Skin of body (tissue), 1 donor: ENCODE measurements at regions not wholly inside any gene's neighbourhood (a gene's known extent, or its start where the extent isn't known, plus 50 kb on each side); places are given as distances from the start of the nearest gene placed in this dataset.

ENCODE experiments used
- DNase-seq: peaks from one replicate; lab custom pipeline; 2025; lab: John Stamatoyannopoulos, UW

DNA sequence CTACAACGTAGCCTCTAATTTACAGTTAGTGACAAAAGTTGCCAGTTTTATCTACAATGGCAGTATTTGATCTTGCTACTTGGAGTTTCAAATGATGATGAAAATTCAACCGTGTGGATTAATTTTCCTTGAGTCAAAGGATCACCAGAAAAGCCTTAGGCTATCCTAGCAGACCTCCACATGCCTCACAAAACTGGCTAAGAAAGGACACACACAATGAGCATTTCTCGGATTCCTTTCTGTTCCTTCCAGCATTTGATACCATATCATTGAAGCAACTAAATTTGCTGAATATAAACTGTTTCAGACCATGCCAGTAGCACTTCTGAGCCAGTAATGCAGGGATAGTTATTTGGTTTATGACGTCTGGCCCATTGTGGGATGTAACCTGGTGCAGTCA, 587.4 kb upstream of the MDFIC2 start:
- DNase-seq, result no peak

- no peak for DNase-seq
These were observed 577.6 kb upstream of the MDFIC2 start for GRCh38 chr3:70890020-70890394.

GRCh38 chr3:70889162-70890019, 577.0 kb upstream of the MDFIC2 start:
- DNase-seq, result no peak

DNA sequence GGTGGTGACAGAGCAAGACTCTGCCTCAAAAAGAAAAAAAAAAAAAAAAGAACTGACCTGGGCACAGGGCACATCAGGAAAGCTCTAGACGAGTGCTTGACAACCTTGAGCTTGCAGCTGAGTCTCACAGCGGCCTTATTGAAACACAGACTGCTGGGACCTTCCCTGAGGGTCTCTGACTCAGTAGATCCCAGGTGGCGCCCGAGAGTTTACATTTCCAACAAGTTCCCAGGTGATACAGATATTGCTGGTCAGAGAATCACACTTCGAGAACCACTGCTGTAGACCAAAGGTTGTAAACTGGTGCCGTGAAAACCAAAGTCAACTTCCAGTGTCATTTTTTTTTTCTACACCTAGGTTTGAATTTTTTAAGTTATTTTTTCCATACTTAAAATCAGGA, 573.2 kb upstream of the MDFIC2 start:
- DNase-seq, result no peak

GRCh38 chr3:70882104-70882503, 569.7 kb upstream of the MDFIC2 start:
- DNase-seq, result no peak

GRCh38 chr3:70880421-70880820, 568.0 kb upstream of the MDFIC2 start:
- no peak for DNase-seq

- no peak for DNase-seq
These were observed 563.7 kb upstream of the MDFIC2 start for GRCh38 chr3:70876154-70876553.

DNA sequence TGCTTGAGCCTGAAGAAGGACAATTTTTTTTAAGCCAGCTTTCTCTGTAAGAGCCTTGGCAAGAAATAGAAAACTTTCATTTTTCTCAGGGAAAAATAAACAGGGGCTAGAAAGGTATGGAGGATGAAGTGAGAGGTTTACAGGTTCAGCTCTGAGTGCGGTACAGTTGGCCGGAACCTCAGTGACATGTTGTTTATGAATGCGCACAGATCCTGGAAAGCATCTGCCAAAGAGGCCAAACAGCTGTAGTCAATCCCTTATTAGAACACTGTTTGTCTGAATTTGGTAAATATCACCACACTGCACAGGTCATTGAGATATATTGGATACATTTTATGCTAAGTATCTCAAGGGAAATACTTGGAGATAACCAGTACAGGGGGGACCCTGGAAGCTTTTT, 561.8 kb upstream of the MDFIC2 start:
- DNase-seq, result no peak

DNA sequence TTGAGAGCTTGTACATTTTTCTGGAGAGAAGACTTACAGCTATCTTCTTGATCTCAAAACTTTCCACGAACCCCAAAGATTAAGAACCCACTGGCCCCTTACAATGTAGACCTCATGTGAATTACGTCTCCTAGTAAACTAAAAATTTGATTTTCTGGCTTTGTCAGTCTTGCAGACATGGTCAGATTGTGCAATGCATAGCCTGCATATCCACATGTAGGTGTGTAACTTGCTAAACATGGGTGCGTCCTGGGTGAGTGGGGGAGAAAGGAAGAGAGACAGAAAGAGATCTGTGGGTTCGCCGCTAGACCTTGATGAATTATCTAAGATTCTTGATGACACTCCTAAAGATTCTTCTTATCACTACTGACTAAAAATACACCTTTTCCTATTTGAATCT, 561.2 kb upstream of the MDFIC2 start:
- no peak for DNase-seq

DNA sequence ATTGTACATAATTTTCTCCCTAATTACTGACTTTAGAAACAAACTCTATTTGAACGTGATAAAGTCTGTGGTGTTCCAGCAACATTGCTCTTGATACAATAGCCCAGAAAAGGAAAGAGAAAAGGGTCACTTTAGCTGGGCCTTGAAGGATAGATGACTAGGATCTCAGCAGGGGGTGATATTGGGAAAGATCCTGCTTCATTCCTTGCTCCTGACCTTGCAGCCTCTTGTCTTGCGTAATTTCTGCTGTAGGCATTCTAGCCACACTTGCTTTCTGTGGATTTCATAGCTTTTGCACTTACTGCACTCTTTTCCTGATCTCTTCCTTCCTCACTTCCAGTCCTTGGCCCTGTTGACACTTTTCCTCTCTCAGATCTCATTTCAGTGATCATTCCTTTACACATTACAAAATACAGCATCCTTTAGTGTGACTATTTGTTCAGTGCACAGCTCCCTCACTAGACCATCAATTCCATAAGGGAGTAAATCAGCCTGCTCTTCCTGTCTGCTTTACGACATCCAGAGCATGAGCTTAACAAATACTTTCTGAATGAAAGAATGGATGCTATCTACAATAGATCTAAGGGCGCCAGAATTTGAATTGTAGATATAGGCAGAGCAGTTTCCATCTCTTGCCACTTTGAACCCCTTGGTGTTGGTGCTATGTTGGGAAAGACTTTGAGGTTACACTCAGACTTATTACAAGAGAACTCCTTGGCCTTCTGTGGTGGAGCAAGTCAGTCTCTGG, 559.6 kb upstream of the MDFIC2 start:
- DNase-seq, result no peak

DNA sequence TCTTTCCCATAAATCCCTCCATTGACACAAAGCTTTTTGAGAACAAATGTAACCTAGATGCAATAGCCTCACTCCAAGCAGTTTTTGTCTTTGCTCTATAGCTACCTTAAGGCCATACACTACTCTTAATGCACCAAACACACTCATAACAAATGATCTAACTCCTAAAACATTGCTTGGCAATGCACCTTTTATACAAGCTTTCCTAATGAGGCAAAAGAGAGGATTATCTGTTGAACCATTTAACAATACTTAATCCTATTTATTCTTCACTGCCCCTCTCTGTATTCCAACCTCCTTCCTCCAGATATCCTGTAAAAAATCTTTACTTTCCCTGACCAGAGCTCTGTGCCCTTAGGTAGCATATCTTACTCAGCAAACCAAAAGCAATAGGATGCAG, 558.1 kb upstream of the MDFIC2 start:
- DNase-seq, result no peak

- no peak for DNase-seq
These were observed 556.1 kb upstream of the MDFIC2 start for GRCh38 chr3:70868561-70868960.

GRCh38 chr3:70863049-70863448, 550.6 kb upstream of the MDFIC2 start:
- no peak for DNase-seq

GRCh38 chr3:70861855-70862254, 549.4 kb upstream of the MDFIC2 start:
- DNase-seq, result no peak

- DNase-seq, result no peak
These were observed 548.8 kb upstream of the MDFIC2 start for GRCh38 chr3:70861234-70861633.

GRCh38 chr3:70857916-70858315, 545.5 kb upstream of the MDFIC2 start:
- DNase-seq, result no peak

GRCh38 chr3:70856414-70857162, 544.1 kb upstream of the MDFIC2 start:
- DNase-seq, result no peak

- no peak for DNase-seq
These were observed 542.7 kb upstream of the MDFIC2 start for GRCh38 chr3:70855149-70855548.

- no peak for DNase-seq
These were observed 541.7 kb upstream of the MDFIC2 start for GRCh38 chr3:70854108-70854507.

GRCh38 chr3:70853161-70853944, 540.9 kb upstream of the MDFIC2 start:
- no peak for DNase-seq

DNA sequence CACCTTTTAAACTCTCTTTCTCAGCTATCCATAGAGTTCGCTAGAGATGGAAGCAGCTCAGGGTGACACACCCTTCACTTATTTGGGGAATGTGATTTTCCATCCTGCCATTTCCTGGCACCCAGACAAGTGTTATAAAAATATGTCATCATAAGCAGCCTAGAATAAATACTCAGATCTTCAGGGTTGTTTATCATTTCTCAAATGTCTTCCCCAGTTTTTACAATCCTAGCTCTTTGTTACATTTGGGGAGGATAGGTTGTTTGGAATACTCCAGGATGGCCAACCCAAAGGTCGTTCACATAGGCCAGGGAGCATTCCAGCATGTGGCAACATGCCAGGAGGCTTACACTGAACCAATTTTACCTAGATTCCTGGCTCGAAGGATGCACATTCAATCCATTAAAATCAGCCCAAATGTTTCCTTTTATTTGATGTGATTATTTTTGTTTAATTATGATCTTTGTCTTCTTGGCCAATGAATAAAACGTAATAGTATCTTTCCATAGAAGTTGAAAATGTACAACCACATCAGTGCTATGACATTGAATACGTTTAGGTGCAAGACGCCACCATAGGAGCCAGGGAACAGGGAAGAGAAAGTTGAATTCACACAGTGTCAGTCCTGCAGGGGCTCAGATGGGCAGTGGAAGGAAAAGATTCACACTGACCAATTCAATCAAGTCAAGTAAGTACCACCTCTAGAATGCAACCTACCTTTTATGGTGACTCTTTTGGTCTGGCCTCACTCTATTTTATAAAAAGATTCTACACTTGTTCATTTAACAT, 537.7 kb upstream of the MDFIC2 start:
- DNase-seq, result peak; percentile 38
